CD4-positive, alpha-beta memory T cell (primary cell): ENCODE measurements at regions not wholly inside any gene's neighbourhood (a gene's known extent, or its start where the extent isn't known, plus 50 kb on each side); places are given as distances from the start of the nearest gene placed in this dataset.

Experiments used
- CTCF ChIA-PET: fragments of 350-600 bp; sonication (Branson Sonifier 250); formaldehyde crosslinking; loops from one replicate; lab custom pipeline; 2021; ENCODE audit warnings: inconsistent platforms; ENCODE audit not compliant: partially characterized antibody; lab: Charles Lee
- POLR2A ChIA-PET: fragments of 350-600 bp; sonication (Branson Sonifier 250); formaldehyde crosslinking; loops from one replicate; lab custom pipeline; 2021; ENCODE audit not compliant: partially characterized antibody; lab: Charles Lee
- DNase-seq, 5 donors: peaks; one replicate each; pipeline versions ENCODE4 v3.0.0 to v3.0.0-alpha.2; 2020 to 2022; ENCODE audit warnings: mixed read lengths in 1 of 5
- H3K27ac ChIP-seq: one replicate; pipeline ENCODE4 v1.7.0; 2013; ENCODE audit warnings: low read depth, low read length
- H3K27me3 ChIP-seq: 2 replicates; pipeline ENCODE4 v1.7.0; 2013; ENCODE audit warnings: mild to moderate bottlenecking, low read length, moderate library complexity; ENCODE audit not compliant: insufficient read depth
- H3K36me3 ChIP-seq: 2 replicates; pipeline ENCODE4 v1.7.0; 2013; ENCODE audit warnings: mild to moderate bottlenecking, low read length, moderate library complexity; ENCODE audit not compliant: insufficient read depth
- H3K4me1 ChIP-seq: 2 replicates; pipeline ENCODE4 v1.7.0; 2013; ENCODE audit warnings: mild to moderate bottlenecking, low read length, moderate library complexity; ENCODE audit not compliant: insufficient read depth
- H3K4me3 ChIP-seq, 2 donors: one replicate each; pipeline ENCODE4 v1.7.0; 2013; ENCODE audit warnings: low read length in 2 of 2, mild to moderate bottlenecking in 1 of 2
- H3K9me3 ChIP-seq, 2 donors: one replicate each; pipeline ENCODE4 v1.7.0; 2013; ENCODE audit warnings: low read length in 2 of 2, control low read depth in 1 of 2; ENCODE audit not compliant: control insufficient read depth in 1 of 2
- H3K27ac Mint-ChIP-seq, 7 donors: one replicate each; pipeline ENCODE4 v1.8.0; 2020 to 2021; ENCODE audit warnings: mixed read lengths in 7 of 7, mild to moderate bottlenecking in 6 of 7, inconsistent platforms in 3 of 7, moderate library complexity in 3 of 7
- H3K27me3 Mint-ChIP-seq, 2 donors: one replicate each; pipeline ENCODE4 v1.8.0; 2020 to 2021; ENCODE audit warnings: mixed read lengths in 2 of 2
- H3K36me3 Mint-ChIP-seq, 2 donors: one replicate each; pipeline ENCODE4 v1.8.0; 2020 to 2021; ENCODE audit warnings: mixed read lengths in 2 of 2, inconsistent platforms in 1 of 2, mild to moderate bottlenecking in 1 of 2
- H3K4me1 Mint-ChIP-seq, 4 donors: one replicate each; pipeline ENCODE4 v1.8.0; 2020 to 2021; ENCODE audit warnings: mixed read lengths in 4 of 4, mild to moderate bottlenecking in 1 of 4
- H3K4me3 Mint-ChIP-seq, 8 donors: one replicate each; pipeline ENCODE4 v1.8.0; 2020 to 2021; ENCODE audit warnings: mixed read lengths in 8 of 8, mild to moderate bottlenecking in 7 of 8, moderate library complexity in 6 of 8, inconsistent platforms in 3 of 8
- H3K9me3 Mint-ChIP-seq, 8 donors: one replicate each; pipeline ENCODE4 v1.8.0; 2020 to 2021; ENCODE audit warnings: mixed read lengths in 8 of 8, mild to moderate bottlenecking in 5 of 8, inconsistent platforms in 3 of 8, moderate library complexity in 1 of 8
- intact Hi-C: fragments of 100-400 bp; cut with micrococcal nuclease; formaldehyde crosslinking; loops from one replicate; pipeline ENCODE4 v1.15.1; 2023

DNA sequence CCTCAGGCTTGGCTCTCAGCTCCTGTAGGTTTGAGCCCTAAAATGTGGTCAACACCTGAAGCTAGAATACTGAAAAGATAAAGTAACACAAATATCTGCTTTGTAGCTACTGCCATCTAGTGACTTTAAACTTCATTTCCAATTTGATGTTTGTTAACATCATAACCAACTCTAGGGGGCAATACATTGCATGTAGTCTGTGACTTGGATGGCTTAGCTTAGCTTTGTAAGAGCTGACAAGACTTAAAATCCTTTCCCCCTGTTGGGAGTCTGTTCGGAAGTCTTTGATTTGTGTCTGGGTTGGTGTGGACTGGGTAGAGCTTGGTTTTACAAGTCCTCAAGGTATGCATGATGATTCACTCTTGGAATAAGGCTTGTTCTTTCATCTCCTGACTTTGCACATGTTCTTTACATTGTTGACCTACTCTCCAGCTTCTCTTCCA, 51.7 kb downstream of the SCN11A start:
- H3K27me3 Mint-ChIP-seq: peaks cover 5 to 10% of the 10 kb centered on the region in 2 donors
- Histone ChIP-seq H3K36me3 (no peaks in the 10 kb centered on the region), H3K27ac (no peak overlapping the region), H3K4me1 (no peaks in the 10 kb centered on the region), H3K4me3 (no peak overlapping the region), H3K9me3 (no peaks in the 10 kb centered on the region), H3K27me3 (no peaks in the 10 kb centered on the region)
- H3K36me3 Mint-ChIP-seq: no peaks in the 10 kb centered on the region
- peak in 4 of 5 donors; percentile 26 to 34 (median 28) for DNase-seq
- intact Hi-C loops: loop anchor here (1.0 kb wide), 1 partner anchor 288 kb away; no protein-coding TSS in a partner anchor
- H3K4me1 Mint-ChIP-seq: no peaks in the 10 kb centered on the region
- CTCF ChIA-PET: interaction anchor here (0.9 to 3.6 kb wide), 17 partner anchors 10 to 654 kb away, joined by 3 to 36 read pairs (median 5); partner anchors contain the start of genes EXOG and XYLB
- no peak overlapping the region for H3K4me3 Mint-ChIP-seq
- POLR2A ChIA-PET: interaction anchor here (1.0 kb wide), 1 partner anchor 504 kb away, joined by 3 read pairs; the partner anchor contains the start of gene EXOG
- no peaks in the 10 kb centered on the region for H3K9me3 Mint-ChIP-seq
- H3K27ac Mint-ChIP-seq: no peak overlapping the region

GRCh38 chr3:38998086-38998485, 53.7 kb downstream of the SCN11A start:
- CTCF ChIA-PET: interaction anchor here (0.8 to 1.5 kb wide), 2 partner anchors 11 to 477 kb away, joined by 3 to 5 read pairs; no protein-coding TSS in a partner anchor
- Mint-ChIP-seq H3K9me3 (no peaks in the 10 kb centered on the region), H3K27me3 (peaks cover 13 to 17% of the 10 kb centered on the region in 2 donors)

GRCh38 chr3:38996193-38996592, 55.6 kb downstream of the SCN11A start:
- H3K27ac Mint-ChIP-seq: no peak overlapping the region
- no peak for DNase-seq
- H3K4me3 Mint-ChIP-seq: no peak overlapping the region
- peaks cover 13 to 16% of the 10 kb centered on the region in 2 donors for H3K27me3 Mint-ChIP-seq
- Histone ChIP-seq H3K9me3 (no peaks in the 10 kb centered on the region), H3K4me3 (no peak overlapping the region), H3K27me3 (no peaks in the 10 kb centered on the region), H3K27ac (no peak overlapping the region), H3K36me3 (no peaks in the 10 kb centered on the region), H3K4me1 (no peaks in the 10 kb centered on the region)
- no peaks in the 10 kb centered on the region for H3K36me3 Mint-ChIP-seq
- intact Hi-C loops: no loop called here
- no peaks in the 10 kb centered on the region for H3K9me3 Mint-ChIP-seq
- CTCF ChIA-PET: no interaction called here
- POLR2A ChIA-PET: no interaction called here
- no peaks in the 10 kb centered on the region for H3K4me1 Mint-ChIP-seq

More at GRCh38 chr3:38998086-38998485, 53.7 kb downstream of the SCN11A start:
- Mint-ChIP-seq H3K27ac (no peak overlapping the region), H3K4me1 (no peaks in the 10 kb centered on the region), H3K36me3 (no peaks in the 10 kb centered on the region), H3K4me3 (no peak overlapping the region)
- no peaks in the 10 kb centered on the region for H3K36me3 ChIP-seq
- H3K27ac ChIP-seq: no peak overlapping the region
- no peak overlapping the region for H3K4me3 ChIP-seq
- POLR2A ChIA-PET: no interaction called here
- no peaks in the 10 kb centered on the region for H3K4me1 ChIP-seq
- no peak for DNase-seq
- intact Hi-C loops: no loop called here
- H3K9me3 ChIP-seq: no peaks in the 10 kb centered on the region
- H3K27me3 ChIP-seq: no peaks in the 10 kb centered on the region

GRCh38 chr3:38994251-38994650, 57.5 kb downstream of the SCN11A start:
- no peak overlapping the region for H3K4me3 ChIP-seq
- Mint-ChIP-seq H3K27ac (no peak overlapping the region), H3K27me3 (peaks cover 18 to 19% of the 10 kb centered on the region in 2 donors), H3K4me1 (no peaks in the 10 kb centered on the region), H3K9me3 (no peaks in the 10 kb centered on the region), H3K36me3 (no peaks in the 10 kb centered on the region), H3K4me3 (no peak overlapping the region)
- no peaks in the 10 kb centered on the region for H3K36me3 ChIP-seq
- intact Hi-C loops: no loop called here
- peaks cover 3% of the 10 kb centered on the region for H3K27me3 ChIP-seq
- no peak for DNase-seq
- ChIA-PET POLR2A (no interaction called here), CTCF (interaction anchor here (1.0 to 1.2 kb wide), 3 partner anchors 15 to 473 kb away, joined by 3 to 4 read pairs (median 4); no protein-coding TSS in a partner anchor)
- H3K27ac ChIP-seq: no peak overlapping the region
- H3K9me3 ChIP-seq: no peaks in the 10 kb centered on the region
- no peaks in the 10 kb centered on the region for H3K4me1 ChIP-seq

- H3K4me1 ChIP-seq: no peaks in the 10 kb centered on the region
- H3K4me3 Mint-ChIP-seq: no peak overlapping the region
- intact Hi-C loops: no loop called here
- no peaks in the 10 kb centered on the region for H3K4me1 Mint-ChIP-seq
- H3K36me3 Mint-ChIP-seq: no peaks in the 10 kb centered on the region
- no peaks in the 10 kb centered on the region for H3K9me3 ChIP-seq
- ChIA-PET CTCF (interaction anchor here (1.6 kb wide), 1 partner anchor 10 kb away, joined by 5 read pairs; no protein-coding TSS in a partner anchor), POLR2A (no interaction called here)
- H3K9me3 Mint-ChIP-seq: no peaks in the 10 kb centered on the region
- no peak overlapping the region for H3K27ac Mint-ChIP-seq
- H3K36me3 ChIP-seq: no peaks in the 10 kb centered on the region
- DNase-seq: no peak
- no peak overlapping the region for H3K4me3 ChIP-seq
- no peak overlapping the region for H3K27ac ChIP-seq
- peaks cover 20 to 24% of the 10 kb centered on the region in 2 donors for H3K27me3 Mint-ChIP-seq
- peaks cover 3% of the 10 kb centered on the region for H3K27me3 ChIP-seq
Measured at GRCh38 chr3:38992117-38992760, 59.5 kb downstream of the SCN11A start.

DNA sequence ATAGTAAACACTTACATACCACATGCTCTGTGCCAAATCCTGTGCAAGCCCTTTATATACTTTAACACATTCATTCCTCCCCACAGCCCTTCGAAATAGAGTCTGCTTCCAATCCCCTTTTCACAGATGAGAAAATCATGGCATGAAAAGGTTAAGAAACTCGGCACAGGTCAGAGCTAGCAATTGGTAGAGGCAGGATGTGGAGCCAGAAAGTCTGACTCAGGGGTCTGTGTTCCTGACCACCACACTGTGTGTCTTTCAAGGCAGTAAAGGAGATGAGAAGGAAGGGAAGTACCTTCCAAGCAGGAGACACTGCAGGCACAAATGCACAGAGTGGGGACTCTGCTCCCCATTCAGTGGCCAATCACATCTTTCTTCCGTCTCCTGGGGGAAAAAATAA, 61.1 kb downstream of the SCN11A start:
- Histone ChIP-seq H3K36me3 (no peaks in the 10 kb centered on the region), H3K4me3 (no peak overlapping the region), H3K27me3 (peaks cover 3% of the 10 kb centered on the region), H3K9me3 (no peaks in the 10 kb centered on the region), H3K4me1 (no peaks in the 10 kb centered on the region), H3K27ac (no peak overlapping the region)
- Mint-ChIP-seq H3K27ac (no peak overlapping the region), H3K36me3 (no peaks in the 10 kb centered on the region), H3K9me3 (no peaks in the 10 kb centered on the region), H3K27me3 (peaks cover 16 to 20% of the 10 kb centered on the region in 2 donors), H3K4me1 (no peaks in the 10 kb centered on the region), H3K4me3 (no peak overlapping the region)
- intact Hi-C loops: no loop called here
- CTCF ChIA-PET: no interaction called here
- POLR2A ChIA-PET: no interaction called here
- DNase-seq: no peak

DNA sequence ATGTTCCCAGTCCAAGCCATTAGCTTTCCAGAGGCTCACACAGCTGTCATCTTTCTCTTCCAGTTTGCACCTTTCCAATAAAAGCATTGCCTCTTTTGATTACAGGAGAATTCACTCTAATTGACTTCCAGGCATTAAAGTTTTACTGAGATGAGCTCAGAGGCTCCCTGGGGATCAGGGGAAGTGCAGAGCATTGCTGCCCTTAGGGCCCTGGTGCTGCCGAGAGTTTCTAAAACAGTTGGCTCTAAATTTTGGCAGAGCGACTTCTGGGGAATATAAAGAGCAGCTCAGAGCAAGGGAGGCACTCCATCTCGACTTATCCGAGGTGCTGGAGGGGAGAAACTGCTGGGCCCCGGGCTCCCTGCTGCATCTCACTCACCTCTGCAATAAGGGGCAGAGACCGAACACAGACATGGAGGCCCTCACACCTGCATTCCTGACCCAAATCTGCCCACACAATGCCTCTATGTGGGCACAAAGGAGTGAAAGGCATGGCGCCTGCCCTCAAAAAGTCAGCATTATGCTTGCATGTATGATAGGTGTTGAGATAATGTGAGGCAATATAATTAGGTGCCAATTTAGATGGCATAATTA, 61.7 kb downstream of the SCN11A start:
- Mint-ChIP-seq H3K36me3 (no peaks in the 10 kb centered on the region), H3K27ac (no peak overlapping the region), H3K4me3 (no peak overlapping the region), H3K9me3 (no peaks in the 10 kb centered on the region), H3K4me1 (no peaks in the 10 kb centered on the region), H3K27me3 (peaks cover 16 to 20% of the 10 kb centered on the region in 2 donors)
- no peak overlapping the region for H3K4me3 ChIP-seq
- H3K27me3 ChIP-seq: peaks cover 3% of the 10 kb centered on the region
- no peaks in the 10 kb centered on the region for H3K4me1 ChIP-seq
- POLR2A ChIA-PET: no interaction called here
- no peaks in the 10 kb centered on the region for H3K36me3 ChIP-seq
- intact Hi-C loops: no loop called here
- CTCF ChIA-PET: no interaction called here
- no peak overlapping the region for H3K27ac ChIP-seq
- DNase-seq: no peak
- H3K9me3 ChIP-seq: no peaks in the 10 kb centered on the region
